ENCODE measurements at regions not wholly inside any gene's neighbourhood (a gene's known extent, or its start where the extent isn't known, plus 50 kb on each side); places are given as distances from the start of the nearest gene placed in this dataset.

DNA sequence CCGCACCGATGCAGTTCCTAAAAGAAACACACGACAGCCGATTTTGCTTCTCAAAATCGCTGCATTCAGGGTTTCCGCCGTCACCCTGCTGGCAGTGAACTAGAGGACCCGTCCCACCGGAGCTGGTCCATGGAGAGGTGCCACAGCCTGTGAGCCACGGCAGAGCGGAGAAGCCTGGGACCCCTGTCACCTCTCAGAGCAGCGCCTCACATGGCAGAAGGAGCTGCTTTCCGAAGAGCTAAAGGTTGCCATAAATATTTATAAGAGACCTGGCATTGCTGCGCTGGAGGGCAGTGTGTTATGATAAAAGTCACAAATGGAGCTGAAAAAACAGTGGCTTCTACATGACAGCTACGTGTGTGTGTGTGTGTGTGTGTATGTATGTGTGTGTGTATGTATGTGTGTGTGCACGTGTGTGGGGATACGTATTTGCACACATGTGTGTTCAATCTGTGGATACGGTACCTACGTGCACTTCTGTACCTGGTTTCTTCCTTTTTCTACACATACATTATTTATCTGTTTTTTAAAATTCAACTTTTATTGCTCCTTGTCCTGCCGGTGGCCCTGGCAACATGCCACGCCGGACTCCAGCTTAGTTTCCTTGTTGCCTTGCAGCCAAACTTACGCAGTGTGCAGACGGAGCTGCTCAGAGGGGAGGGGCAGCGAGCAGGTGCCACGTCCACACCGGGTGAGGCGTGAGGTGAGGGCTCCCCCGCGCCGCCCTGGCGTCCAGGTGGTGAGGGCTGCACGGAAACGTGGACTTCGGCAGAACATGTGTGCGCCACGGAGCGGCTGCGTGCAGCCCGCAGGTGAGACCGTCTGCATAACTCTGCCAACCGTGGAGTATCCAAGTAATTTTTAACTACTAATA is 115.2 kb upstream of the PITRM1 start:
- H3K9me3 ChIP-seq (ENCODE audit: control insufficient read depth, low read depth, low read length), result no peaks in the 10 kb centered on the region
- H3K4me3 ChIP-seq (ENCODE audit: low read length), result no peak overlapping the region
- no peak overlapping the region for H3K27ac ChIP-seq (ENCODE audit: low read length)
- H3K36me3 ChIP-seq (ENCODE audit: control insufficient read depth, low read depth, low read length), result no peaks in the 10 kb centered on the region
- H3K4me1 ChIP-seq (ENCODE audit: control insufficient read depth, low read depth, low read length), result no peaks in the 10 kb centered on the region
- no peak overlapping the region for H3K9ac ChIP-seq (ENCODE audit: low read length)
- no peaks in the 10 kb centered on the region for H3K27me3 ChIP-seq (ENCODE audit: control insufficient read depth, insufficient read depth, low read length)

DNA sequence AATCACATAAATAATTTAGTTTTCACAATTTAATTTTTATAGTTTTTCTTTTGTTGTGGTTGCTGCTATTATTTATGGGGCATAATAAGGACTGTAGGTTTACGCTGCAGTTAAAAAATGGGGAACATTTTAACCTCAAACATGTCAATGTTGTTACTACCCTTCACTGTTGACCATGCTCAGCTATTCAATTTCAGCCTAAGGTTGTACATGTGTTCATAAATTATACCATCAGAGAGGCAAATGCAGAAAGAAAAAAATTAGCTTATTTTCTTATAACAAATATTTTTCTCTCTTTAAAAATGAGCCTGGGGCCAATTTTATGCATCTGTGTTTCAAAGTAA is 110.1 kb upstream of the PITRM1 start:
- Histone ChIP-seq H3K27me3 (ENCODE audit: control insufficient read depth, insufficient read depth, low read length) (no peaks in the 10 kb centered on the region), H3K9me3 (ENCODE audit: control insufficient read depth, low read depth, low read length) (no peaks in the 10 kb centered on the region), H3K4me3 (ENCODE audit: low read length) (no peak overlapping the region), H3K27ac (ENCODE audit: low read length) (no peak overlapping the region), H3K9ac (ENCODE audit: low read length) (no peak overlapping the region), H3K36me3 (ENCODE audit: control insufficient read depth, low read depth, low read length) (no peaks in the 10 kb centered on the region), H3K4me1 (ENCODE audit: control insufficient read depth, low read depth, low read length) (no peaks in the 10 kb centered on the region)

DNA sequence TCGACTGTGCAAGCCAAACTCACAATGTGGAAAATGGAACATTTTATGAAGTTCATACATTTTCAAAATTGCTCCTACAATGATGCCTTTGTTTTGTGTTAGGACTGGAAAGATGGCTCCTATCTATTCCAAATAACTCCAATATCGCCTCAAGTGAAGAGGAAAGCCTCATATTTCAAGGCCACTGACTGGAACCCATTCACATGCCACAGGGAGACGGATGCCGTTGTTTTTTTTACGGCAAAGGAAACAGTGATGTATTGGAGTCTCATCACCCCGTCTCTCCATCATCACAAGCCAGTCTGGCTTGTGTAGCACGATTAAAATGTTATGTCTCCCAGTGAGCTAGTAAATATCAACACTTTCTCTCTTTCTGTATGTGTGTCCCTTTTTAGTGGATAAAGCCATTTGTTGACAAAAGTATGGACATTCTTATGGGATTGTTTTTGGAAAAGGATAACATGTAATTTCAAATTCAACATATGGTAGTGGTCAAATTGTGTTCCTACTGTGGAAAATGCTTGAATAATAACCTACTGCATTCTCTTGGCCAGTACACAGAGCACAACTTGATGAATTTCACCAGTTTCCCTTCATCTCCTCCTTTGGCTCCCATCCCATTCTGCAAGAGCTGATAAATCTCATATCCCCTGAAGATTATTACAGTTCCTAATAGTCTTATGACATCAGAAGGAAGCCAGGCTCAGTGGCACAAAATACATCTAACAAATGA is 109.5 kb upstream of the PITRM1 start:
- no peak overlapping the region for H3K27ac ChIP-seq (ENCODE audit: low read length)
- H3K9me3 ChIP-seq (ENCODE audit: control insufficient read depth, low read depth, low read length), result no peaks in the 10 kb centered on the region
- H3K27me3 ChIP-seq (ENCODE audit: control insufficient read depth, insufficient read depth, low read length), result no peaks in the 10 kb centered on the region
- no peak overlapping the region for H3K9ac ChIP-seq (ENCODE audit: low read length)
- no peaks in the 10 kb centered on the region for H3K36me3 ChIP-seq (ENCODE audit: control insufficient read depth, low read depth, low read length)
- H3K4me3 ChIP-seq (ENCODE audit: low read length), result no peak overlapping the region
- H3K4me1 ChIP-seq (ENCODE audit: control insufficient read depth, low read depth, low read length), result no peaks in the 10 kb centered on the region

DNA sequence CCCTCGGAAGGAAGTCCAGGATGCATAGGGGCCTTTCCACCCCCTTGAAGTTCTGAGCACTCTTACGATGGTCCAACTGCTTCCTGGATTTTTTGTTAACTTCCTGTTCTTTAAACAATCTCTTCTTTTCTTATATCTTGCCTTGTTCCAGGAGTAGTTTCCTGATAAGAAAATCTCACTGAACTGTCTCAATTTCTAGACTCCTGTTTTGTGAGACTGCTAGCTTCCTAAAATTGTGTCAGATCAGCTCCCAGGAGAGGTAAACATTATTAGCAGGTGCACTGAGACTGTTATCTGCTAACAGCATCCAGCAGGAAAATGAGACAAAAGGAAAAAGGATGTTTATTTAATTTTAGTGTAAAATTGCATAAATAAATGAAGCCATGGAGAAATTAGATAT is 106.2 kb upstream of the PITRM1 start:
- Histone ChIP-seq H3K4me1 (ENCODE audit: control insufficient read depth, low read depth, low read length) (peaks cover 5% of the 10 kb centered on the region), H3K27ac (ENCODE audit: low read length) (no peak overlapping the region), H3K9ac (ENCODE audit: low read length) (no peak overlapping the region), H3K4me3 (ENCODE audit: low read length) (no peak overlapping the region), H3K36me3 (ENCODE audit: control insufficient read depth, low read depth, low read length) (no peaks in the 10 kb centered on the region), H3K9me3 (ENCODE audit: control insufficient read depth, low read depth, low read length) (no peaks in the 10 kb centered on the region), H3K27me3 (ENCODE audit: control insufficient read depth, insufficient read depth, low read length) (no peaks in the 10 kb centered on the region)

DNA sequence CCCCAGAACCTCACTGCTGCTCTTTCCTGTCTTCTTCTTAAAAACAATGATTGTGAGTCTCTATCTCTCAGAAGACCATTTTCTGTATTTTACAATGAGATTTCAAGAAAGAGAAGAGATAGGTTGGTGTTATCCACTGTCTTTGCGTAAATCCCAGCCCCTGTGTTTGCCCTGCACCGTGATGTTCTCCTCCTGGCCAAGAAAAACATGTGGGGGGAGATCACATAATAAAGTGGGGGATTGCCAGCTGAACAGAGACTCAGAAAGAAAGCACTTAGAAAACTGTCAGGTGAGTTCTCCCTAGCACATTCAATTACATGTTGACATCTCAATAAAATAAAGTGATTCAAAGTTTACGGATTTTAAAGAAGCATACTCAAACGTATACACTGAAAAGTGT is 105.0 kb upstream of the PITRM1 start:
- Histone ChIP-seq H3K36me3 (ENCODE audit: control insufficient read depth, low read depth, low read length) (no peaks in the 10 kb centered on the region), H3K9ac (ENCODE audit: low read length) (no peak overlapping the region), H3K4me1 (ENCODE audit: control insufficient read depth, low read depth, low read length) (peaks cover 15% of the 10 kb centered on the region), H3K27me3 (ENCODE audit: control insufficient read depth, insufficient read depth, low read length) (no peaks in the 10 kb centered on the region), H3K4me3 (ENCODE audit: low read length) (no peak overlapping the region), H3K27ac (ENCODE audit: low read length) (no peak overlapping the region), H3K9me3 (ENCODE audit: control insufficient read depth, low read depth, low read length) (no peaks in the 10 kb centered on the region)

DNA sequence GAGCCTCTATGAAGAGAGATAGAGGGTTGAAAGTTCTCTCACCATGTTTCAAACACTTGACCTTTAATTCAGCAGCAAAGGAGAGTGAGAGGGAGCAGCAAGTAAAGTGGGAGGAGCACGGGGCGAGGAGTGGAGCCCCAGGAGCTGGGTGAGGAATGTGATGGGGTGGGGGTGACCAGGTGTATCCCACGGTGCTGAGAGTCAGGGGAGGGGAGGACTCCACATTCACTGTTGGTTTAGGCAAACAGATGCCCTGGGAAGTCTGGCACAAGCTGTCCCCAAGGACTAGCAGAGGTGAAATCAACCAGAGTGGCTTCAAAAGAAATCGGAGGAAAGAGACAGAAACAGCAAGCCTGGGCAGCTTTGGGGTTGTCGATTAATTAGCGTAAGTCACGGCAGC is 101.8 kb upstream of the PITRM1 start:
- H3K9ac ChIP-seq (ENCODE audit: low read length), result no peak overlapping the region
- no peak overlapping the region for H3K27ac ChIP-seq (ENCODE audit: low read length)
- peaks cover 38% of the 10 kb centered on the region for H3K4me1 ChIP-seq (ENCODE audit: control insufficient read depth, low read depth, low read length)
- H3K27me3 ChIP-seq (ENCODE audit: control insufficient read depth, insufficient read depth, low read length), result no peaks in the 10 kb centered on the region
- H3K9me3 ChIP-seq (ENCODE audit: control insufficient read depth, low read depth, low read length), result no peaks in the 10 kb centered on the region
- no peaks in the 10 kb centered on the region for H3K36me3 ChIP-seq (ENCODE audit: control insufficient read depth, low read depth, low read length)
- H3K4me3 ChIP-seq (ENCODE audit: low read length), result no peak overlapping the region

DNA sequence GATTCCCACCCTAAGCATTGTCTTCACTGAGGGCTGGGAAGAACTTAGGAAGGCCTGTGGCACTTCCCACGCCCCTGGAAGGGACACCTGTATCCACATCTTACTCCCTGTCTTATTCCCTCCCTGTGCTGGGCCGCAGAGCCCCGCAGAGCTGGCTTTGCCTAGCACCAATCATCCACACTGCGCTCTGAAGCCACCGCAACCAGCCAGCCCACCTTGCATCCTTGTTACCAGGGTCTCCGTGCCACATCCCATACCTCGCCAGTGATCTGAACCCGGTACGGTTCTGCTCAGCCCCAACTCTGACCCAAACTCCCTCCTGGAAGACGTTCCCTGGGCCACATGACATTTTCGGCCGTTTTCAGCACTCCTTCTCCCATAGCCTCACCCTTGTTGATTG is 101.4 kb upstream of the PITRM1 start:
- no peaks in the 10 kb centered on the region for H3K9me3 ChIP-seq (ENCODE audit: control insufficient read depth, low read depth, low read length)
- no peak overlapping the region for H3K4me3 ChIP-seq (ENCODE audit: low read length)
- H3K9ac ChIP-seq (ENCODE audit: low read length), result no peak overlapping the region
- H3K27ac ChIP-seq (ENCODE audit: low read length), result no peak overlapping the region
- no peaks in the 10 kb centered on the region for H3K36me3 ChIP-seq (ENCODE audit: control insufficient read depth, low read depth, low read length)
- peaks cover 38% of the 10 kb centered on the region for H3K4me1 ChIP-seq (ENCODE audit: control insufficient read depth, low read depth, low read length)
- no peaks in the 10 kb centered on the region for H3K27me3 ChIP-seq (ENCODE audit: control insufficient read depth, insufficient read depth, low read length)

DNA sequence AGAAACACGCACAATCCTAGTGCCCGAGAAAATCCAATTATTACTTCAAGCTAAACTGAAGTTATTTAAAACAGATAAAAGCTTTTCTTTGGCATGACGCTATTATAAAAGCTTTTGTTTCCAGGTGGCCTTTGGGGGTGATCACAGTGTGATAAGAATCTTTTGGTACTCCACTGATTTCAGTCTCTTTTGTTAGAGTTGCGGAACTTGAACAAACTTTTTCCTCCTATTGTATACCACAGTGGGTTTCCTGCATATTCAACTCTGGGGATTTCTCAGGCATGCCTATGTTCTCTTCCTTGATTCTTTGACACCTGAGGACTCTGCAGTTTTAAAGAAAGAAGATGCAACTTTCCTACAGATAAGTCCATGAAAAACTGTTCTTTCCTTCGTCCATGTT is 99.7 kb upstream of the PITRM1 start:
- peaks cover 38% of the 10 kb centered on the region for H3K4me1 ChIP-seq (ENCODE audit: control insufficient read depth, low read depth, low read length)
- H3K27ac ChIP-seq (ENCODE audit: low read length), result no peak overlapping the region
- no peaks in the 10 kb centered on the region for H3K36me3 ChIP-seq (ENCODE audit: control insufficient read depth, low read depth, low read length)
- no peak overlapping the region for H3K9ac ChIP-seq (ENCODE audit: low read length)
- H3K4me3 ChIP-seq (ENCODE audit: low read length), result no peak overlapping the region
- H3K27me3 ChIP-seq (ENCODE audit: control insufficient read depth, insufficient read depth, low read length), result no peaks in the 10 kb centered on the region
- no peaks in the 10 kb centered on the region for H3K9me3 ChIP-seq (ENCODE audit: control insufficient read depth, low read depth, low read length)

DNA sequence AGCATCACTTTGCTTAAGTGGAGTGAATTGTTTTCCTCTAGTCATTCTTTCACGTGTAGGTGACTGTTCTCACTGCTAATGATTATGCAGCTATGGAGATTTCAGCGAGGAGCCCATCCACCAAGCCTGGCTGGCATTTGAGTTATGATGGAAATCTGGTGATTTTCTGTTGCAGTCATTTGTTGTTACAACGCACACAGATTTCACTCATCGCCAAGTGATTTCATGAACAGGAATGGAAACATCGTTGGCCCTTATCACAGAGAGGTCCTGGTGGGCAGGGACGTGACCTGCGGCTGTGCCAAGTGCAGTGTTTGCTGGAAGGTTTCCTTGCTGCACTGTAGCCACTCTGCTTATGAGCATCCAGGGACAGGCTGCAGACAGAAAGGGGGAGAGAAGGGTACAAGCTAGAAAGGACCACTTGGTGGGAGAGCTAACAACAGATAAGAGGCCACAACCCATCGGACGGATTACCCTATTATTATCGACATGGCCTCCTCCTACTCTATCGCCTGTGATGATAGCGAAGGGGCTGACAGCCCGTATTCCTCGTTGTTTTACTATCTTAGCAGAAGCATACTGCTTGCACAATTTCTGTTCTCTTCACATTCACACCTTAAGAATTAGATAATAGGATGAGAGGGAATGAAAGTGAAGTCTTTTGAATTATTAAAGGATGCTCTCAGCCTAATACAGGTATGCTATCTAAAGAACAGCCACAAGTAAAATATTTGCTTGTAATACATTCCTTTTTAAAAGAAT is 99.0 kb upstream of the PITRM1 start:
- Histone ChIP-seq H3K27me3 (ENCODE audit: control insufficient read depth, insufficient read depth, low read length) (no peaks in the 10 kb centered on the region), H3K4me1 (ENCODE audit: control insufficient read depth, low read depth, low read length) (peaks cover 38% of the 10 kb centered on the region), H3K27ac (ENCODE audit: low read length) (no peak overlapping the region), H3K4me3 (ENCODE audit: low read length) (no peak overlapping the region), H3K36me3 (ENCODE audit: control insufficient read depth, low read depth, low read length) (no peaks in the 10 kb centered on the region), H3K9me3 (ENCODE audit: control insufficient read depth, low read depth, low read length) (no peaks in the 10 kb centered on the region), H3K9ac (ENCODE audit: low read length) (no peak overlapping the region)

DNA sequence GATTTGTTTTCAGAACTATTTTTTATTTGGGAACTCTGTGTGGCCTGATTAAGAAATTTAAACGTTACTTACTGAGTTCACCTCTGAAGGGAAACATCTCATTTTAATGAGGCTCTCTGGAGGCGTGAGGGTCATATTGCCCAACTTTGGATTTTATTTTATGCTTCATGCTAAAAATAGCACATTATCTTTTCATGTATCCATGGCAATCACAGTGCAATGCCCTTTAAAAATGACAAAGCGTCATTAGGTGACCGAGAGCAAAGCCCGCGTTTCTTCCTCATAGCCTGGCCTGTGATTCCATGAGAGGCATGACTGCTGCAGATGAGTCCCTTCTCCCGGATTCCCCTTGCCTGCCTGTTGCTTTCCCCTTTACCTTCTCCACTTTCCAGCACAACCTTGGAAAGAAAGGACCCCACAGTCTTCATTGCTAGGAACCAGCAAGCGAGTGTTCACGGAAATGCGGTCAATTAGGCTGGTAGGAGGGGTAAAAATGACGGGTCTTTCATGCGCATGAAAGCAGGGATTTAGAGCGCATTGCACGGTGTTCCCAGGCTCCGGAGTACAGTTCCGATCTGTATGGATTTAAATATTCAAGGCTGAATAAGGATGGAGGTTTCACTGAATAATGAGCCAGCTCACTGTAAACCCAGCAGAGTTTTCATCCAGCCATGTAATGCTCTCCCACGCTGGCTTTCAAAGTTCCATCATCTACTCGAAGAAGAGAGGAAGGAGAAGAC is 98.2 kb upstream of the PITRM1 start:
- Histone ChIP-seq H3K27me3 (ENCODE audit: control insufficient read depth, insufficient read depth, low read length) (no peaks in the 10 kb centered on the region), H3K4me3 (ENCODE audit: low read length) (no peak overlapping the region), H3K36me3 (ENCODE audit: control insufficient read depth, low read depth, low read length) (no peaks in the 10 kb centered on the region), H3K9me3 (ENCODE audit: control insufficient read depth, low read depth, low read length) (no peaks in the 10 kb centered on the region), H3K4me1 (ENCODE audit: control insufficient read depth, low read depth, low read length) (peaks cover 38% of the 10 kb centered on the region), H3K9ac (ENCODE audit: low read length) (no peak overlapping the region), H3K27ac (ENCODE audit: low read length) (no peak overlapping the region)

DNA sequence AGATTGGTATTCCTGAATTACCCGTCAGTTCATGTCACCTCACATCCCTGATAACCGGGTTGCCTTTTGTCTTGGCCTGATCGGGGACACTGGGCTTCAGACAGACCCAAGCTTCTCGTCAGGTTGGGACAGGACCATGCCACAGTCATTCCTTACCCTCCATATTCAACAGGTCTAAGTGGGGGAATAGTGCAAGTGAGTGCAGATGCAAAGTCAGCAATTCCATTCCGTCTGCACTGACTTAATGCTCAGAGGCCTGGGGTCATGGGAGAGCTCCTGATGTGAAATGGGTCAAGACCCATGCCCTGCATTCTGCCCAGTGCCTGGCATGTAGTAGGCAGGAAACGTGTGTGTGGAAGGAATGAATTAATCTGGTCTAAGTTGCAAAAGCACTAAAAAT is 95.4 kb upstream of the PITRM1 start:
- Histone ChIP-seq H3K27ac (ENCODE audit: low read length) (no peak overlapping the region), H3K4me3 (ENCODE audit: low read length) (no peak overlapping the region), H3K27me3 (ENCODE audit: control insufficient read depth, insufficient read depth, low read length) (no peaks in the 10 kb centered on the region), H3K9ac (ENCODE audit: low read length) (no peak overlapping the region), H3K4me1 (ENCODE audit: control insufficient read depth, low read depth, low read length) (peaks cover 40% of the 10 kb centered on the region), H3K36me3 (ENCODE audit: control insufficient read depth, low read depth, low read length) (no peaks in the 10 kb centered on the region), H3K9me3 (ENCODE audit: control insufficient read depth, low read depth, low read length) (no peaks in the 10 kb centered on the region)
